T-cell (primary cell): ENCODE measurements at regions not wholly inside any gene's neighbourhood (a gene's known extent, or its start where the extent isn't known, plus 50 kb on each side); places are given as distances from the start of the nearest gene placed in this dataset.
"Not testable (repeated sequence)": the region's sequence is repeated elsewhere in the genome, so short reads cannot be mapped to it uniquely, and the experiment has no call there.

ENCODE experiments used
- ATAC-seq, 4 experiments: fragments of 200-7000 bp in 3 of 4; fragments of 150-1000 bp in 1 of 4; cut with Tn5 transposase; replicated peaks in 1 of 4; 1 replicate in 3 of 4; 2 replicates in 1 of 4; pipeline ENCODE4 v1.10.0; 2021; ENCODE audit warnings: moderate library complexity in 3 of 4, mild to moderate bottlenecking in 2 of 4, moderate number of reproducible peaks in 1 of 4
- CTCF ChIA-PET, 2 donors: fragments of 300-600 bp; sonication (Branson Sonifier 250); formaldehyde crosslinking; loops; one replicate each; lab custom pipeline; 2022; ENCODE audit warnings: antibody characterized with exemption in 2 of 2; lab: Charles Lee
- POLR2A ChIA-PET, 2 donors: fragments of 300-600 bp; sonication (Branson Sonifier 250); formaldehyde crosslinking; loops; one replicate each; lab custom pipeline; 2022; ENCODE audit warnings: antibody characterized with exemption in 2 of 2; lab: Charles Lee
- DNase-seq, 35 experiments: peaks; one replicate each; pipeline versions ENCODE4 v3.0.0 to v3.0.0-alpha.2; 2013 to 2023
- H3K27ac ChIP-seq: one replicate; pipeline ENCODE4 v1.5.1; 2013; ENCODE audit warnings: low read length
- H3K27me3 ChIP-seq, 2 experiments: replicated peaks in 1 of 2; 1 replicate in 1 of 2; 2 replicates in 1 of 2; pipeline versions ENCODE4 v1.6.1 to v1.7.0; 2013; ENCODE audit warnings: low read length in 1 of 2, mixed read lengths in 1 of 2; ENCODE audit not compliant: control insufficient read depth in 2 of 2, insufficient read depth in 2 of 2; ENCODE audit errors: extremely low read depth in 1 of 2
- H3K36me3 ChIP-seq, 2 donors: 1 replicate in 1 of 2; 2 replicates in 1 of 2; pipeline versions ENCODE4 v1.6.1 to v1.7.0; 2013; ENCODE audit warnings: low read length in 1 of 2; ENCODE audit not compliant: control insufficient read depth in 2 of 2, insufficient read depth in 1 of 2; ENCODE audit errors: extremely low read depth in 1 of 2
- H3K4me1 ChIP-seq, 2 experiments: 1 replicate in 1 of 2; 2 replicates in 1 of 2; pipeline versions ENCODE4 v1.6.1 to v1.7.0; 2013; ENCODE audit warnings: low read length in 2 of 2, mixed read lengths in 1 of 2; ENCODE audit not compliant: insufficient read depth in 2 of 2, control insufficient read depth in 1 of 2; ENCODE audit errors: extremely low read depth in 1 of 2
- H3K4me3 ChIP-seq, 2 donors: 1 replicate in 1 of 2; 2 replicates in 1 of 2; pipeline versions ENCODE4 v1.5.1 to v1.7.0; 2013; ENCODE audit warnings: mild to moderate bottlenecking in 2 of 2, low read length in 1 of 2, moderate library complexity in 1 of 2; ENCODE audit not compliant: control insufficient read depth in 1 of 2; ENCODE audit errors: extremely low read depth in 1 of 2
- H3K9me3 ChIP-seq: 2 replicates; pipeline ENCODE4 v1.7.0; 2013
- H3K27ac Mint-ChIP-seq, 2 donors: one replicate each; pipeline ENCODE4 v1.8.0; 2020 to 2021; ENCODE audit warnings: mild to moderate bottlenecking in 2 of 2, mixed read lengths in 2 of 2
- H3K27me3 Mint-ChIP-seq, 2 donors: one replicate each; pipeline ENCODE4 v1.8.0; 2021 to 2022; ENCODE audit warnings: mixed read lengths in 2 of 2
- H3K36me3 Mint-ChIP-seq: one replicate; pipeline ENCODE4 v1.8.0; 2021; ENCODE audit warnings: mixed read lengths
- H3K4me1 Mint-ChIP-seq, 3 donors: one replicate each; pipeline ENCODE4 v1.8.0; 2020 to 2022; ENCODE audit warnings: mixed read lengths in 3 of 3, mild to moderate bottlenecking in 1 of 3
- H3K4me3 Mint-ChIP-seq, 3 donors: one replicate each; pipeline ENCODE4 v1.8.0; 2020 to 2022; ENCODE audit warnings: mild to moderate bottlenecking in 3 of 3, mixed read lengths in 3 of 3, moderate library complexity in 3 of 3
- H3K9me3 Mint-ChIP-seq, 3 donors: one replicate each; pipeline ENCODE4 v1.8.0; 2020 to 2022; ENCODE audit warnings: mixed read lengths in 3 of 3
- WGBS: methylation state at CpG from one replicate; pipeline ENCODE4 v1.1.5; 2013; ENCODE audit warnings: missing lambda C conversion rate; ENCODE audit not compliant: insufficient coverage; 5-methylcytosine and 5-hydroxymethylcytosine counted together

DNA sequence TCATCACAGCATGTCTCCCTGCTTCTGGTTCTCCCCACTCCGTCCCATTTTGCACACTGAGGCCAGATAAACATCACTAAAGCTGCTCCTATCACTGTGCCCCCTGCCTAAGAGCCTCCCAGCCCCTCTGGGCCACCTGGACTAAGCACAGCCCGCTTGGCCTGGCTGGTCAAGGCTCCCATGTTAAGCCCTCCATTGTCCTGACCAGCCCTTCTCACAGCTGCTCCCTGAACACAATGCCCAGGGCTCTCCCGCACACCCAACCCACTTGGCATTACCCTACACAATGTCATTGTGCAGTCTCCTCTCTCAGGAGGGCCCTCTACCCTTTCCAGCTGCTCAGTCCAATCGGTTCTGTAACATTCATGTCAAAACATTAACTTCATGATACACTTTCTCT lies 133.4 kb downstream of the NUFIP1 start:
- no peak overlapping the region for H3K4me3 Mint-ChIP-seq

DNA sequence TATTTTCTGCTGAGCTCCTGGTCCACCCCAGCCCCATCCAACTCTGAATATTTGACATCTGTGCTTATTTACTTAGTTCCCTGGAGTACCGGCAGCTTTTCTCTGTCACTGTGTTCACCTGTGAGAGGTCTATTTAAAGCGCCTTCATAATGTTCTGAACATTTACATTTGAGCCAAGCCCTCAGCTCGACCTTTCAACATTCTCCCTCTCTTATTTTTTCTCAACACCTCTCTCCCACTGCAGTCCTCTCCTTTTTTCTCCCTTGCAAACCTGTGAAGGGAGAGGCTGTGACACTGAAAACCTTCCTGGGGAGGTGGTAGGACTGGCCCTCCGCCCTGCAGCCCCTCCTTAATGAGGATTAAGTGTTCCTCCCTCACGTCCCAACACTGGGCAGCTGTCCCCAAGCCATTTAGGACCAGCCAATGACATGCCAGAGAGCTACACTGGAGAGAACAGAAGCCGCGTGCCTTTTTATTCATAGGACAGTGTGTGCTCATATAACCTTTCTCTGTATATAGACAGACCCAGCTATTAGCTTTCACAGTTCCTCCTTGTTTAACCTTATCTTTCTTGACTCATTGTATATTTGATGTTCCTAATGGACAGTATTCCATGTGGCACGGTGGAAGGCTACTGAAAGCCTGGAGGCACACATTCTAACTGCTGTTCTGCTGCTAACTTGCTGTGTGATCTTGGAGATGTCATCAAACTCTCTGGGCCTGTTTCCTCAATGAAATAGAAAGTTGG lies 134.8 kb downstream of the NUFIP1 start:
- DNase-seq = no peak
- ChIA-PET POLR2A (no interaction called here), CTCF (no interaction called here)
- 86% methylated on average over 7 of the region's 8 CpGs for WGBS
- Histone ChIP-seq H3K27me3 (peaks cover 0 to 15% of the 10 kb centered on the region in 2 experiments), H3K4me1 (no peaks in the 10 kb centered on the region), H3K36me3 (no peaks in the 10 kb centered on the region), H3K4me3 (no peak overlapping the region), H3K27ac (no peak overlapping the region), H3K9me3 (no peaks in the 10 kb centered on the region)
- peaks cover 28 to 30% of the 10 kb centered on the region in 2 donors for H3K27me3 Mint-ChIP-seq
- H3K9me3 Mint-ChIP-seq = no peaks in the 10 kb centered on the region
- no peak for ATAC-seq
- H3K27ac Mint-ChIP-seq = no peak overlapping the region
- no peak overlapping the region for H3K4me3 Mint-ChIP-seq
- H3K36me3 Mint-ChIP-seq = no peaks in the 10 kb centered on the region
- H3K4me1 Mint-ChIP-seq = no peaks in the 10 kb centered on the region

More for the DNA sequence above, 133.4 kb downstream of the NUFIP1 start:
- no peaks in the 10 kb centered on the region for H3K36me3 ChIP-seq
- no peak for DNase-seq
- no peak for ATAC-seq
- H3K4me1 ChIP-seq = no peaks in the 10 kb centered on the region
- no peak overlapping the region for H3K27ac ChIP-seq
- Mint-ChIP-seq H3K9me3 (no peaks in the 10 kb centered on the region), H3K27me3 (peaks cover 30 to 35% of the 10 kb centered on the region in 2 donors), H3K4me1 (no peaks in the 10 kb centered on the region), H3K27ac (no peak overlapping the region), H3K36me3 (no peaks in the 10 kb centered on the region)
- H3K9me3 ChIP-seq = no peaks in the 10 kb centered on the region
- 53% methylated on average over 4 of the region's 4 CpGs for WGBS
- CTCF ChIA-PET = no interaction called here
- peaks cover 0 to 15% of the 10 kb centered on the region in 2 experiments for H3K27me3 ChIP-seq
- POLR2A ChIA-PET = no interaction called here
- H3K4me3 ChIP-seq = no peak overlapping the region

GRCh38 chr13:44853641-44854040 lies 135.6 kb downstream of the NUFIP1 start:
- H3K36me3 ChIP-seq = no peaks in the 10 kb centered on the region
- DNase-seq = no peak
- no peak overlapping the region for H3K27ac Mint-ChIP-seq
- 100% methylated on average over 1 of the region's 3 CpGs for WGBS
- no peaks in the 10 kb centered on the region for H3K4me1 ChIP-seq
- H3K4me1 Mint-ChIP-seq = no peaks in the 10 kb centered on the region
- no peaks in the 10 kb centered on the region for H3K36me3 Mint-ChIP-seq
- no peak overlapping the region for H3K4me3 Mint-ChIP-seq
- ChIA-PET CTCF (no interaction called here), POLR2A (no interaction called here)
- peaks cover 0 to 15% of the 10 kb centered on the region in 2 experiments for H3K27me3 ChIP-seq
- H3K27me3 Mint-ChIP-seq = peaks cover 23 to 25% of the 10 kb centered on the region in 2 donors
- H3K4me3 ChIP-seq = no peak overlapping the region
- no peaks in the 10 kb centered on the region for H3K9me3 Mint-ChIP-seq
- H3K27ac ChIP-seq = no peak overlapping the region
- ATAC-seq = no peak
- no peaks in the 10 kb centered on the region for H3K9me3 ChIP-seq

- Histone ChIP-seq H3K9me3 (no peaks in the 10 kb centered on the region), H3K4me1 (no peaks in the 10 kb centered on the region), H3K27me3 (peaks cover 0 to 3% of the 10 kb centered on the region in 2 experiments), H3K4me3 (no peak overlapping the region), H3K27ac (no peak overlapping the region), H3K36me3 (no peaks in the 10 kb centered on the region)
- H3K36me3 Mint-ChIP-seq = no peaks in the 10 kb centered on the region
- ChIA-PET POLR2A (no interaction called here), CTCF (no interaction called here)
- H3K4me1 Mint-ChIP-seq = no peaks in the 10 kb centered on the region
- DNase-seq (no peak), ATAC-seq (no peak)
- H3K27me3 Mint-ChIP-seq = peaks cover 6% of the 10 kb centered on the region in 2 donors
- no peak overlapping the region for H3K4me3 Mint-ChIP-seq
- WGBS = 97% methylated on average over 6 of the region's 11 CpGs
- H3K9me3 Mint-ChIP-seq = no peaks in the 10 kb centered on the region
- H3K27ac Mint-ChIP-seq = no peak overlapping the region
These were observed 140.2 kb downstream of the NUFIP1 start for GRCh38 chr13:44848920-44849676.

DNA sequence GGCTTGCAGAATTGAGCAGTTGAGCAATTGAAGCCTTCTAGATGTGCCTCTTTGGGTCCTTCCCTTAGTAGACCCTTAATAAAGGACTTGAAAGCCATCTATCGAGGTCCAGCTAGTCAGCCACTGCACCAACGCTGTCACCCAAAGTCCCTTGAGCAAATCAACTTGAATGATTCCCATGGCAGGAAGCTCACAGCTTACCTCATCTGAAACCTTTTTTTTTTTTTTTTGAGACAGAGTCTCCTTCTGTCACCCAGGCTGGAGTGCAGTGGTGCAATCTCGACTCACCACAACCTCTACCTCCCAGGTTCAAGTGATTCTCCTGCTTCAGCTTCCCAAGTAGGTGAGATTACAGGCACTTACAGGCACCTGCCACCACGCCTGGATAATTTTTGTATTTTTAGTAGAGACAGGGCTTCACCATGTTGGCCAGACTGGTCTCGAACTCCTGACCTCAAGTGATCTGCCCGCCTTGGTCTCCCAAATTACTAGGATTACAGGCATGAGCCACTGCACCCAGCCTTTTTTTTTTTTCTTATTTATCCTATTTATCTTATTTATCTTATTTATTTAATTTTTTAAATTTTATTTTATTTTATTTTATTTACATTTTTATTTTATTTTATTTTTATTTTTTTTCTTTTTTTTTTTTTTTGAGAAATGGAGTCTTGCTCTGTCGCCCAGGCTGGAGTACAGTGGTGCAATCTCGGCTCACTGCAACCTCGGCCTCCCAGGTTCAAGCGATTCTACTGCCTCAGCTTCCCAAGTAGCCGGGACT lies 143.8 kb downstream of the NUFIP1 start:
- H3K36me3 ChIP-seq, DNase-seq, H3K9me3 Mint-ChIP-seq, H3K4me1 Mint-ChIP-seq, H3K4me3 Mint-ChIP-seq, H3K27ac ChIP-seq, H3K27me3 ChIP-seq, CTCF ChIA-PET, H3K4me1 ChIP-seq, H3K27me3 Mint-ChIP-seq, H3K36me3 Mint-ChIP-seq, ATAC-seq, H3K27ac Mint-ChIP-seq, H3K4me3 ChIP-seq, H3K9me3 ChIP-seq, POLR2A ChIA-PET: not testable (repeated sequence)
- 71% methylated on average over 4 of the region's 11 CpGs for WGBS

DNA sequence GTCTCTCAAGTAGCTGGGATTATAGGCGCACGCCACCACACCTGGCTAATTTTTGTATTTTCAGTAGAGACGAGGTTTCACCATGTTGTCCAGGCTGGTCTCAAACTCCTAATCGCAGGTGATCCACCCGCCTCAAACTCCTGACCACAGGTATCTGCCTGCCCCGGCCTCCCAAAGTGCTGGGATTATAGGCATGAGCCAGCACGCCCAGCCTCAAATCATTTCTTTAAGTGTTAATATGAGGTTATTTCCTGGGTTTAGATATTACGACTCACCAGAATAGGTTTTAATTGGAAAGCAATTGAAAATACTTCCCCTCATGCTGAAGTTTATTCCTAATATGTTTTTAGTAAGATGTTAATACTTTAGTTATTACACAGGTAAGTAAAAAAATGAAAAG lies 144.5 kb downstream of the NUFIP1 start:
- no peak overlapping the region for H3K27ac Mint-ChIP-seq
- 100% methylated on average over 3 of the region's 8 CpGs for WGBS
- no peak overlapping the region for H3K27ac ChIP-seq
- H3K36me3 ChIP-seq = no peaks in the 10 kb centered on the region
- no peaks in the 10 kb centered on the region for H3K36me3 Mint-ChIP-seq
- ChIA-PET CTCF (no interaction called here), POLR2A (no interaction called here)
- H3K9me3 Mint-ChIP-seq = no peaks in the 10 kb centered on the region
- no peak overlapping the region for H3K4me3 Mint-ChIP-seq
- no peak for DNase-seq
- no peaks in the 10 kb centered on the region for H3K4me1 ChIP-seq
- no peaks in the 10 kb centered on the region for H3K9me3 ChIP-seq
- H3K27me3 ChIP-seq = no peaks in the 10 kb centered on the region
- no peaks in the 10 kb centered on the region for H3K4me1 Mint-ChIP-seq
- peaks cover 4 to 6% of the 10 kb centered on the region in 2 donors for H3K27me3 Mint-ChIP-seq
- H3K4me3 ChIP-seq = no peak overlapping the region
- ATAC-seq = no peak
